Suprapubic skin (tissue), 4 donors: ENCODE measurements at regions not wholly inside any gene's neighbourhood (a gene's known extent, or its start where the extent isn't known, plus 50 kb on each side); places are given as distances from the start of the nearest gene placed in this dataset.
A peak's percentile ranks its signal among the peaks of the same experiment; 100 is the strongest.

Source experiments
- DNase-seq, 2 donors: peaks; one replicate each; pipeline ENCODE4 v3.0.0-alpha.2; 2019; ENCODE audit warnings: low spot score in 2 of 2
- H3K27ac ChIP-seq: fragments of 200-600 bp; sonication (generic); one replicate; pipeline ENCODE4 v1.5.1; 2019
- H3K27me3 ChIP-seq: fragments of 200-600 bp; sonication (generic); one replicate; pipeline ENCODE4 v1.5.1; 2019
- H3K36me3 ChIP-seq: fragments of 200-600 bp; sonication (generic); one replicate; pipeline ENCODE4 v1.5.1; 2019
- H3K4me1 ChIP-seq: fragments of 200-600 bp; sonication (generic); one replicate; pipeline ENCODE4 v1.5.1; 2019
- H3K4me3 ChIP-seq: fragments of 200-600 bp; sonication (generic); one replicate; pipeline ENCODE4 v1.5.1; 2019; ENCODE audit warnings: mild to moderate bottlenecking
- H3K9me3 ChIP-seq: fragments of 200-600 bp; sonication (generic); one replicate; pipeline ENCODE4 v1.5.1; 2019
- CTCF ChIP-seq, 2 donors: fragments of 200-600 bp in 1 of 2; fragments of 450-650 bp in 1 of 2; sonication (generic) in 1 of 2; IDR thresholded peaks; one replicate each; pipeline ENCODE4 v1.5.1; 2016 to 2019; ENCODE audit warnings: antibody characterized with exemption in 2 of 2, mild to moderate bottlenecking in 1 of 2, moderate library complexity in 1 of 2
- EP300 ChIP-seq: sonication (generic); formaldehyde crosslinking; IDR thresholded peaks from one replicate; pipeline ENCODE4 v1.6.1; 2017; ENCODE audit warnings: antibody characterized with exemption
- POLR2A ChIP-seq, 2 donors: fragments of 450-650 bp; IDR thresholded peaks; one replicate each; pipeline ENCODE4 v1.6.1; 2017; ENCODE audit warnings: antibody characterized with exemption in 2 of 2, mild to moderate bottlenecking in 2 of 2, moderate library complexity in 2 of 2
- POLR2AphosphoS5 ChIP-seq, 3 donors: sonication (generic); formaldehyde crosslinking; IDR thresholded peaks; one replicate each; pipeline ENCODE4 v1.6.1; 2017; ENCODE audit warnings: antibody characterized with exemption in 3 of 3
- WGBS: methylation state at CpG from one replicate; pipeline ENCODE4 v1.1.5; 2018; 5-methylcytosine and 5-hydroxymethylcytosine counted together

GRCh38 chr14:94970941-94971730, 186.2 kb downstream of the DICER1 start:
- peak in 1 of 3 donors; percentile 7 for TF ChIP-seq POLR2AphosphoS5 (IDR thresholded peaks at IDR 0.05)
- no peak for TF ChIP-seq EP300
- no peak for DNase-seq
- Histone ChIP-seq H3K36me3 (no peaks in the 10 kb centered on the region), H3K27ac (peak overlapping the region; percentile 42), H3K4me3 (no peak overlapping the region), H3K9me3 (no peaks in the 10 kb centered on the region), H3K27me3 (no peaks in the 10 kb centered on the region), H3K4me1 (no peaks in the 10 kb centered on the region)
- 32% methylated on average over 2 of the region's 2 CpGs for WGBS

- WGBS = 67% methylated on average over 4 of the region's 4 CpGs
- DNase-seq = no peak
- no peak for TF ChIP-seq POLR2AphosphoS5 (IDR thresholded peaks at IDR 0.05)
- no peak for TF ChIP-seq CTCF (IDR thresholded peaks at IDR 0.05)
- no peak for TF ChIP-seq EP300
- no peak for TF ChIP-seq POLR2A (IDR thresholded peaks at IDR 0.05)
- no peaks in the 10 kb centered on the region for H3K9me3 ChIP-seq
- no peak overlapping the region for H3K4me3 ChIP-seq
- H3K27ac ChIP-seq = no peak overlapping the region
- no peaks in the 10 kb centered on the region for H3K27me3 ChIP-seq
- no peaks in the 10 kb centered on the region for H3K4me1 ChIP-seq
- H3K36me3 ChIP-seq = no peaks in the 10 kb centered on the region
Observed at GRCh38 chr14:94969766-94970165, 187.6 kb downstream of the DICER1 start.

- Histone ChIP-seq H3K4me3 (no peak overlapping the region), H3K27me3 (peaks cover 5% of the 10 kb centered on the region), H3K9me3 (no peaks in the 10 kb centered on the region), H3K4me1 (no peaks in the 10 kb centered on the region), H3K27ac (no peak overlapping the region), H3K36me3 (no peaks in the 10 kb centered on the region)
- TF ChIP-seq CTCF (IDR thresholded peaks at IDR 0.05) (no peak), POLR2AphosphoS5 (IDR thresholded peaks at IDR 0.05) (no peak), EP300 (no peak), POLR2A (IDR thresholded peaks at IDR 0.05) (no peak)
- DNase-seq = no peak
- 100% methylated on average over 1 of the region's 2 CpGs for WGBS
Observed at GRCh38 chr14:94966868-94967267, 190.5 kb downstream of the DICER1 start.

GRCh38 chr14:94966344-94966743, 191.0 kb downstream of the DICER1 start:
- no peaks in the 10 kb centered on the region for H3K36me3 ChIP-seq
- H3K27me3 ChIP-seq = peaks cover 10% of the 10 kb centered on the region
- TF ChIP-seq CTCF (IDR thresholded peaks at IDR 0.05) (no peak), POLR2A (IDR thresholded peaks at IDR 0.05) (no peak), EP300 (no peak), POLR2AphosphoS5 (IDR thresholded peaks at IDR 0.05) (no peak)
- H3K4me3 ChIP-seq = no peak overlapping the region
- no peaks in the 10 kb centered on the region for H3K4me1 ChIP-seq
- no peak overlapping the region for H3K27ac ChIP-seq
- H3K9me3 ChIP-seq = no peaks in the 10 kb centered on the region
- 88% methylated on average over 4 of the region's 5 CpGs for WGBS
- DNase-seq = no peak

- DNase-seq = no peak
- Histone ChIP-seq H3K9me3 (no peaks in the 10 kb centered on the region), H3K4me1 (no peaks in the 10 kb centered on the region), H3K36me3 (no peaks in the 10 kb centered on the region), H3K4me3 (no peak overlapping the region), H3K27ac (no peak overlapping the region), H3K27me3 (peaks cover 16% of the 10 kb centered on the region)
- TF ChIP-seq CTCF (IDR thresholded peaks at IDR 0.05) (no peak), POLR2AphosphoS5 (IDR thresholded peaks at IDR 0.05) (no peak), POLR2A (IDR thresholded peaks at IDR 0.05) (no peak), EP300 (no peak)
- WGBS = 92% methylated on average over 8 of the region's 8 CpGs
Observed at GRCh38 chr14:94965551-94966313, 191.6 kb downstream of the DICER1 start.
